SK-N-SH (cell line): ENCODE measurements at regions not wholly inside any gene's neighbourhood (a gene's known extent, or its start where the extent isn't known, plus 50 kb on each side); places are given as distances from the start of the nearest gene placed in this dataset.

Experiments
- CTCF ChIA-PET: fragments of 300-600, 350-600 bp; formaldehyde crosslinking; extraction: SDS; loops from one replicate; lab custom pipeline; 2021; lab: Yijun Ruan, JAX
- POLR2A ChIA-PET: fragments of 350-600 bp; sonication (Branson Sonifier 250); formaldehyde crosslinking; extraction: SDS; loops from one replicate; lab custom pipeline; 2020; ENCODE audit warnings: antibody characterized with exemption, inconsistent platforms; lab: Yijun Ruan, JAX
- DNase-seq: peaks from one replicate; pipeline ENCODE4 v3.0.0; 2012
- H2AFZ ChIP-seq: fragments of 200-600 bp; sonication (generic); 2 replicates; pipeline ENCODE4 v1.8.1; 2016; ENCODE audit warnings: antibody characterized with exemption, mild to moderate bottlenecking, low read depth
- H3F3A ChIP-seq: fragments of 200-600 bp; sonication (generic); replicated peaks from 2 replicates; pipeline ENCODE3; 2016; ENCODE audit warnings: antibody characterized with exemption, mild to moderate bottlenecking; ENCODE audit not compliant: insufficient read depth
- H3K27ac ChIP-seq, 2 experiments: fragments of 200-500 bp in 1 of 2; fragments of 200-600 bp in 1 of 2; sonication (Bioruptor generic) in 1 of 2; sonication (generic), shearing (Covaris generic) in 1 of 2; 2 replicates each; pipeline versions ENCODE4 v1.5.1 to v1.6.1; 2014 to 2016; ENCODE audit warnings: low read depth in 2 of 2, inconsistent platforms in 1 of 2, low read length in 1 of 2, mild to moderate bottlenecking in 1 of 2, mixed read lengths in 1 of 2
- H3K27me3 ChIP-seq: fragments of 200-600 bp; sonication (generic), shearing (Covaris generic); 2 replicates; pipeline ENCODE4 v1.6.1; 2016; ENCODE audit warnings: mixed run types; ENCODE audit not compliant: insufficient read depth
- H3K36me3 ChIP-seq, 2 experiments: fragments of 200-500 bp in 1 of 2; fragments of 200-600 bp in 1 of 2; sonication (Bioruptor generic) in 1 of 2; sonication (generic) in 1 of 2; replicated peaks in 1 of 2; 2 replicates each; pipeline versions ENCODE3 to v1.5.1; 2014 to 2016; ENCODE audit warnings: low read length in 1 of 2, mild to moderate bottlenecking in 1 of 2; ENCODE audit not compliant: insufficient read depth in 2 of 2, control insufficient read depth in 1 of 2
- H3K4me1 ChIP-seq, 2 experiments: fragments of 200-500 bp in 1 of 2; fragments of 200-600 bp in 1 of 2; sonication (Bioruptor generic) in 1 of 2; sonication (generic), shearing (Covaris generic) in 1 of 2; 2 replicates each; pipeline versions ENCODE4 v1.5.1 to v1.6.1; 2014 to 2016; ENCODE audit warnings: low read depth in 1 of 2, low read length in 1 of 2, mixed run types in 1 of 2; ENCODE audit not compliant: insufficient read depth in 2 of 2, control insufficient read depth in 1 of 2
- H3K4me2 ChIP-seq: fragments of 200-600 bp; sonication (generic), shearing (Covaris generic); 2 replicates; pipeline ENCODE4 v1.6.1; 2017; ENCODE audit warnings: mixed run types
- H3K4me3 ChIP-seq, 2 experiments: fragments of 200-500 bp in 1 of 2; fragments of 200-600 bp in 1 of 2; sonication (Bioruptor generic) in 1 of 2; sonication (generic), shearing (Covaris generic) in 1 of 2; 2 replicates each; pipeline versions ENCODE4 v1.5.1 to v1.8.1; 2014 to 2016; ENCODE audit warnings: low read depth in 2 of 2, inconsistent platforms in 1 of 2, low read length in 1 of 2, mild to moderate bottlenecking in 1 of 2, mixed read lengths in 1 of 2, moderate library complexity in 1 of 2
- H3K79me2 ChIP-seq: fragments of 200-600 bp; sonication (generic); 2 replicates; pipeline ENCODE4 v1.8.1; 2017; ENCODE audit warnings: mild to moderate bottlenecking; ENCODE audit not compliant: insufficient read depth
- H3K9ac ChIP-seq: fragments of 200-600 bp; sonication (generic); 2 replicates; pipeline ENCODE4 v1.6.1; 2017; ENCODE audit warnings: mixed run types
- H3K9me2 ChIP-seq: fragments of 200-600 bp; sonication (generic); 2 replicates; pipeline ENCODE4 v1.6.1; 2017; ENCODE audit warnings: mixed run types
- H3K9me3 ChIP-seq: fragments of 200-600 bp; sonication (generic); 2 replicates; pipeline ENCODE4 v1.6.1; 2017; ENCODE audit warnings: mixed run types, mild to moderate bottlenecking, moderate library complexity
- H4K20me1 ChIP-seq: fragments of 200-600 bp; sonication (generic); 2 replicates; pipeline ENCODE4 v1.6.1; 2017; ENCODE audit warnings: mild to moderate bottlenecking, mixed run types; ENCODE audit not compliant: insufficient read depth
- ELF1 ChIP-seq: IDR thresholded peaks from 2 replicates; pipeline ENCODE4 v1.4.0; 2012
- EP300 ChIP-seq, 2 experiments: IDR thresholded peaks; 2 replicates each; pipeline versions ENCODE4 v1.4.0 to v1.6.1; 2012; ENCODE audit warnings: borderline replicate concordance in 1 of 2, low read depth in 1 of 2, low read length in 1 of 2
- FOSL2 ChIP-seq: IDR thresholded peaks from 2 replicates; pipeline ENCODE4 v1.4.0; 2012; ENCODE audit warnings: low read depth, mild to moderate bottlenecking, moderate library complexity, borderline replicate concordance
- FOXJ3 ChIP-seq: sonication (generic); formaldehyde crosslinking; IDR thresholded peaks from 2 replicates; pipeline ENCODE4 v1.5.1; 2020; ENCODE audit warnings: mild to moderate bottlenecking, missing genetic modification reagents
- JUND ChIP-seq: IDR thresholded peaks from 2 replicates; pipeline ENCODE4 v1.4.0; 2012
- MEF2A ChIP-seq: IDR thresholded peaks from 2 replicates; pipeline ENCODE4 v1.4.0; 2012; ENCODE audit warnings: low read depth, borderline replicate concordance
- MXI1 ChIP-seq: IDR thresholded peaks from 2 replicates; pipeline ENCODE4 v1.6.1; 2012; ENCODE audit warnings: mild to moderate bottlenecking, low read depth, low read length, improper control_type of control experiment
- NFIC ChIP-seq: IDR thresholded peaks from 2 replicates; pipeline ENCODE4 v1.4.0; 2012; ENCODE audit warnings: borderline replicate concordance
- RXRA ChIP-seq: IDR thresholded peaks from 2 replicates; pipeline ENCODE4 v1.4.0; 2012; ENCODE audit warnings: low read depth, mild to moderate bottlenecking, borderline replicate concordance
- TEAD4 ChIP-seq: IDR thresholded peaks from 2 replicates; pipeline ENCODE4 v1.4.0; 2012; ENCODE audit warnings: mild to moderate bottlenecking, borderline replicate concordance; ENCODE audit not compliant: insufficient read depth
- YY1 ChIP-seq: IDR thresholded peaks from 2 replicates; pipeline ENCODE4 v1.4.0; 2012; ENCODE audit warnings: low read depth, mild to moderate bottlenecking
- WGBS: methylation state at CpG from one replicate; pipeline ENCODE4 v1.1.6; 2017; ENCODE audit warnings: low lambda C conversion rate; 5-methylcytosine and 5-hydroxymethylcytosine counted together
- TF ChIP-seq, protein P1 (sequence below): IDR thresholded peaks from 2 replicates; pipeline ENCODE4 v1.4.0; 2012; ENCODE audit warnings: low read depth, borderline replicate concordance
- TF ChIP-seq, protein P2 (sequence below): IDR thresholded peaks from 2 replicates; pipeline ENCODE4 v1.4.0; 2012; ENCODE audit warnings: low read depth
- TF ChIP-seq, protein P3 (sequence below): fragments of 200-600 bp; sonication (generic); IDR thresholded peaks from 2 replicates; pipeline ENCODE4 v1.6.1; 2017; ENCODE audit warnings: antibody characterized with exemption, mild to moderate bottlenecking, moderate library complexity
- TF ChIP-seq, protein P4 (sequence below): IDR thresholded peaks from 2 replicates; pipeline ENCODE4 v1.6.1; 2012; ENCODE audit warnings: mild to moderate bottlenecking, low read depth, low read length, moderate library complexity

DNA sequence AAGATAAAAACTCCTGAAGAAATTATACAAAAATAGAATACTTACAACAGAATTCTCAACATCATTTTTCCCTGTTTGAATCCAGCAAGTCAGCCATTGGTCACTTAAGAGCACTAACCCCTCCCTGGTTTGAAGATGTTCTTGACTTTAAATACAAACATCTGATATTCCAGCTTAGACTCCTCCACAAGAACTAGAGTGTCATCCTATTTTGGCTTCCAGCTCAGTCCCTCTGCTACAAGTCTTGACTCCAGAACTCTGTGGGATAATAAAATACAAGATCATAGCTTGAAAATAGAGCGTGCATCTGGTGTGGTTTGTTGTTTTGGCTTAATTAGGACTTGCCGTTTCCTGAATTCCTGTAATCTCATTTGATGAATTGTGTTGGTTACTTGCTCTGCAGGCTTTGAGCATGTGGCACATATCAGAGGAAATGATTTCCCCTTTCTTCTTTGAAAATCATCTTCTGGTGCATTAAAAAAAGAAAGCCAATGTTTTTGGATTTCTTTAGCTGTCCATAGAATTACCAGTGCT, 63.7 kb upstream of the DPT start:
- no peaks in the 10 kb centered on the region for H3K4me1 ChIP-seq
- H3K27ac ChIP-seq: no peak overlapping the region
- H3K9me2 ChIP-seq: no peaks in the 10 kb centered on the region
- no peaks in the 10 kb centered on the region for H3K9me3 ChIP-seq
- H4K20me1 ChIP-seq: no peaks in the 10 kb centered on the region
- H3K4me3 ChIP-seq: no peak overlapping the region
- ChIA-PET POLR2A (no interaction called here), CTCF (no interaction called here)
- H3K36me3 ChIP-seq: no peaks in the 10 kb centered on the region
- H3K4me2 ChIP-seq: no peak overlapping the region
- no peaks in the 10 kb centered on the region for H3K27me3 ChIP-seq
- H2AFZ ChIP-seq: peak overlapping the region; percentile 47; the same call in 1 of the 2 replicates
- TF ChIP-seq MXI1 (no peak), YY1 (no peak), EP300 (IDR thresholded peaks at IDR 0.05; ENCODE audit: borderline replicate concordance in 1 of 2, low read depth in 1 of 2, low read length in 1 of 2) (no peak), JUND (no peak), MEF2A (no peak), RXRA (no peak), NFIC (no peak), FOXJ3 (CRISPR knock-in tag) (no peak), TEAD4 (no peak), ELF1 (no peak), FOSL2 (no peak)
- TF ChIP-seq, protein P1, sequence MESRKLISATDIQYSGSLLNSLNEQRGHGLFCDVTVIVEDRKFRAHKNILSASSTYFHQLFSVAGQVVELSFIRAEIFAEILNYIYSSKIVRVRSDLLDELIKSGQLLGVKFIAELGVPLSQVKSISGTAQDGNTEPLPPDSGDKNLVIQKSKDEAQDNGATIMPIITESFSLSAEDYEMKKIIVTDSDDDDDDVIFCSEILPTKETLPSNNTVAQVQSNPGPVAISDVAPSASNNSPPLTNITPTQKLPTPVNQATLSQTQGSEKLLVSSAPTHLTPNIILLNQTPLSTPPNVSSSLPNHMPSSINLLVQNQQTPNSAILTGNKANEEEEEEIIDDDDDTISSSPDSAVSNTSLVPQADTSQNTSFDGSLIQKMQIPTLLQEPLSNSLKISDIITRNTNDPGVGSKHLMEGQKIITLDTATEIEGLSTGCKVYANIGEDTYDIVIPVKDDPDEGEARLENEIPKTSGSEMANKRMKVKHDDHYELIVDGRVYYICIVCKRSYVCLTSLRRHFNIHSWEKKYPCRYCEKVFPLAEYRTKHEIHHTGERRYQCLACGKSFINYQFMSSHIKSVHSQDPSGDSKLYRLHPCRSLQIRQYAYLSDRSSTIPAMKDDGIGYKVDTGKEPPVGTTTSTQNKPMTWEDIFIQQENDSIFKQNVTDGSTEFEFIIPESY: no peak
- TF ChIP-seq, protein P2, sequence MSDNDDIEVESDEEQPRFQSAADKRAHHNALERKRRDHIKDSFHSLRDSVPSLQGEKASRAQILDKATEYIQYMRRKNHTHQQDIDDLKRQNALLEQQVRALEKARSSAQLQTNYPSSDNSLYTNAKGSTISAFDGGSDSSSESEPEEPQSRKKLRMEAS: no peak
- TF ChIP-seq, protein P3, sequence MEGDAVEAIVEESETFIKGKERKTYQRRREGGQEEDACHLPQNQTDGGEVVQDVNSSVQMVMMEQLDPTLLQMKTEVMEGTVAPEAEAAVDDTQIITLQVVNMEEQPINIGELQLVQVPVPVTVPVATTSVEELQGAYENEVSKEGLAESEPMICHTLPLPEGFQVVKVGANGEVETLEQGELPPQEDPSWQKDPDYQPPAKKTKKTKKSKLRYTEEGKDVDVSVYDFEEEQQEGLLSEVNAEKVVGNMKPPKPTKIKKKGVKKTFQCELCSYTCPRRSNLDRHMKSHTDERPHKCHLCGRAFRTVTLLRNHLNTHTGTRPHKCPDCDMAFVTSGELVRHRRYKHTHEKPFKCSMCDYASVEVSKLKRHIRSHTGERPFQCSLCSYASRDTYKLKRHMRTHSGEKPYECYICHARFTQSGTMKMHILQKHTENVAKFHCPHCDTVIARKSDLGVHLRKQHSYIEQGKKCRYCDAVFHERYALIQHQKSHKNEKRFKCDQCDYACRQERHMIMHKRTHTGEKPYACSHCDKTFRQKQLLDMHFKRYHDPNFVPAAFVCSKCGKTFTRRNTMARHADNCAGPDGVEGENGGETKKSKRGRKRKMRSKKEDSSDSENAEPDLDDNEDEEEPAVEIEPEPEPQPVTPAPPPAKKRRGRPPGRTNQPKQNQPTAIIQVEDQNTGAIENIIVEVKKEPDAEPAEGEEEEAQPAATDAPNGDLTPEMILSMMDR: no peak
- TF ChIP-seq, protein P4, sequence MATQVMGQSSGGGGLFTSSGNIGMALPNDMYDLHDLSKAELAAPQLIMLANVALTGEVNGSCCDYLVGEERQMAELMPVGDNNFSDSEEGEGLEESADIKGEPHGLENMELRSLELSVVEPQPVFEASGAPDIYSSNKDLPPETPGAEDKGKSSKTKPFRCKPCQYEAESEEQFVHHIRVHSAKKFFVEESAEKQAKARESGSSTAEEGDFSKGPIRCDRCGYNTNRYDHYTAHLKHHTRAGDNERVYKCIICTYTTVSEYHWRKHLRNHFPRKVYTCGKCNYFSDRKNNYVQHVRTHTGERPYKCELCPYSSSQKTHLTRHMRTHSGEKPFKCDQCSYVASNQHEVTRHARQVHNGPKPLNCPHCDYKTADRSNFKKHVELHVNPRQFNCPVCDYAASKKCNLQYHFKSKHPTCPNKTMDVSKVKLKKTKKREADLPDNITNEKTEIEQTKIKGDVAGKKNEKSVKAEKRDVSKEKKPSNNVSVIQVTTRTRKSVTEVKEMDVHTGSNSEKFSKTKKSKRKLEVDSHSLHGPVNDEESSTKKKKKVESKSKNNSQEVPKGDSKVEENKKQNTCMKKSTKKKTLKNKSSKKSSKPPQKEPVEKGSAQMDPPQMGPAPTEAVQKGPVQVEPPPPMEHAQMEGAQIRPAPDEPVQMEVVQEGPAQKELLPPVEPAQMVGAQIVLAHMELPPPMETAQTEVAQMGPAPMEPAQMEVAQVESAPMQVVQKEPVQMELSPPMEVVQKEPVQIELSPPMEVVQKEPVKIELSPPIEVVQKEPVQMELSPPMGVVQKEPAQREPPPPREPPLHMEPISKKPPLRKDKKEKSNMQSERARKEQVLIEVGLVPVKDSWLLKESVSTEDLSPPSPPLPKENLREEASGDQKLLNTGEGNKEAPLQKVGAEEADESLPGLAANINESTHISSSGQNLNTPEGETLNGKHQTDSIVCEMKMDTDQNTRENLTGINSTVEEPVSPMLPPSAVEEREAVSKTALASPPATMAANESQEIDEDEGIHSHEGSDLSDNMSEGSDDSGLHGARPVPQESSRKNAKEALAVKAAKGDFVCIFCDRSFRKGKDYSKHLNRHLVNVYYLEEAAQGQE: no peak
- H3K79me2 ChIP-seq: no peaks in the 10 kb centered on the region
- WGBS: 77% methylated on average over 2 of the region's 2 CpGs
- H3K9ac ChIP-seq: no peak overlapping the region
- H3F3A ChIP-seq: no peaks in the 10 kb centered on the region
- no peak for DNase-seq
